Heart right ventricle (tissue), 16 donors: ENCODE measurements at regions not wholly inside any gene's neighbourhood (a gene's known extent, or its start where the extent isn't known, plus 50 kb on each side); places are given as distances from the start of the nearest gene placed in this dataset.

Experiments
- ATAC-seq, 8 donors: fragments of 200-7000 bp; cut with Tn5 transposase; one replicate each; pipeline ENCODE4 v1.9.1; 2020; ENCODE audit warnings: mild to moderate bottlenecking in 8 of 8, moderate library complexity in 8 of 8, moderate number of reproducible peaks in 1 of 8
- DNase-seq, 2 donors: peaks; one replicate each; pipeline ENCODE4 v3.0.0-alpha.2; 2020
- H3K27ac ChIP-seq, 10 donors: fragments of 200-600 bp; sonication (generic) in 2 of 10; one replicate each; pipeline versions ENCODE4 v1.5.0 to v1.8.0; 2020 to 2022; ENCODE audit warnings: mild to moderate bottlenecking in 3 of 10
- H3K27me3 ChIP-seq, 7 donors: fragments of 200-600 bp; one replicate each; pipeline ENCODE4 v1.8.0; 2021 to 2022; ENCODE audit warnings: mild to moderate bottlenecking in 2 of 7
- H3K36me3 ChIP-seq, 9 donors: fragments of 200-600 bp; sonication (generic) in 1 of 9; one replicate each; pipeline versions ENCODE4 v1.5.0 to v1.8.0; 2020 to 2022; ENCODE audit warnings: mild to moderate bottlenecking in 2 of 9
- H3K4me1 ChIP-seq, 9 donors: fragments of 200-600 bp; sonication (generic) in 1 of 9; one replicate each; pipeline versions ENCODE4 v1.5.0 to v1.8.0; 2020 to 2022; ENCODE audit warnings: mild to moderate bottlenecking in 4 of 9
- H3K4me3 ChIP-seq, 10 donors: fragments of 200-600 bp; sonication (generic) in 2 of 10; one replicate each; pipeline versions ENCODE4 v1.5.0 to v1.8.0; 2020 to 2022; ENCODE audit warnings: mild to moderate bottlenecking in 7 of 10, moderate library complexity in 2 of 10
- H3K9me3 ChIP-seq, 11 donors: fragments of 200-600 bp in 10 of 11; sonication (generic) in 2 of 11; one replicate each; pipeline versions ENCODE4 v1.5.0 to v1.8.0; 2013 to 2022; ENCODE audit warnings: mild to moderate bottlenecking in 2 of 11, control low read depth in 1 of 11, moderate library complexity in 1 of 11
- WGBS, 2 donors: extraction: QIAGEN DNeasy Blood & Tissue Kit; methylation state at CpG; one replicate each; pipeline ENCODE4 v1.1.7; 2013; ENCODE audit warnings: inconsistent platforms in 1 of 2; 5-methylcytosine and 5-hydroxymethylcytosine counted together
- intact Hi-C, 10 donors: fragments of 100-400 bp; cut with DNase I; formaldehyde crosslinking; loops; one replicate each; pipeline versions ENCODE4 v1.11.1 to v1.14.2; 2022
- TF ChIP-seq, protein P1 (sequence below), 9 donors: fragments of 200-600 bp; sonication (generic) in 2 of 9; IDR thresholded peaks; one replicate each; pipeline versions ENCODE4 v1.5.0 to v1.8.0; 2021 to 2022; ENCODE audit warnings: antibody characterized with exemption in 9 of 9, mild to moderate bottlenecking in 5 of 9, moderate library complexity in 1 of 9
- donor health status: Arrhythmogenic right ventricular cardiomyopathy.
- donor health status: ischemic (EF 13 %, LVEDD 7.1; RV severe dilation, severe dysfunction).
- donor health status: healthy with polysubstance abuse.
- donor health status: DM: no; HTN: yes; CAD: no.
- donor health status: DM: no; HTN: no; CAD: no.
- donor health status: ischemic (EF 25% LVEDD 6.9; RV normal size, moderate dysfunction).
- donor health status: ischemic (EF 25% LVEDD 5.7; RV mildly dilated, moderate dysfunction).
- donor health status: healthy.
- donor health status: DM: yes; HTN: yes; CAD: no.
- donor health status: Ischemic cardiomyopathy.
- donor health status: ischemic (EF 35%, LVEDD 5.7; RV mildly dilated, moderate dysfunction).
- donor health status: nonischemic (EF 11% LVEDD 7.7; RV severe dilation, severe dysfunction).
- donor health status: DM: yes; HTN: yes; CAD: no.
- donor health status: PGD.
- donor health status: ischemic (EF 29% LVEDD 5.4; RV normal size, mild dysfunction).
- donor health status: nonischemic (EF 23%, LVEDD 6.1; RV moderate dilation, normal function).

DNA sequence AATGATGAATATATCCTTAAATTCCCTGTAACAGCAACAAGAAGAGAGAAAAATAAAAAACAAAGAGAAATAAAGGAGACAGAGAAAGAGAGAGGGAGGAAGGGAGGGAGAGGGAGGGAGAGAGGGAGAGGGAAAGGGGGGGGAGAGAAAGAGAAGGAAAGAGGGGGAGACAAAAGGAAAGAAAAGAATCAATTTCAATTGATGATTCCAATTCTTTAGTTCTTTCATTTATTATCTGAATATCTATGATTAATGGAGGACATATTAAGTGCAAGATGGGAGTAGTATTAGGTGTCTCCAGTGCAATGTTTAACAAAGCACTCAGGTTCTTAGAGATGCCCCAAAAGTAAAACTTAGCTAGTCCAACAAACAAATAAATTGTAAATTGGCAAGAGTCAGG lies 97.2 kb upstream of the DPP10 start:
- TF ChIP-seq, protein P1, sequence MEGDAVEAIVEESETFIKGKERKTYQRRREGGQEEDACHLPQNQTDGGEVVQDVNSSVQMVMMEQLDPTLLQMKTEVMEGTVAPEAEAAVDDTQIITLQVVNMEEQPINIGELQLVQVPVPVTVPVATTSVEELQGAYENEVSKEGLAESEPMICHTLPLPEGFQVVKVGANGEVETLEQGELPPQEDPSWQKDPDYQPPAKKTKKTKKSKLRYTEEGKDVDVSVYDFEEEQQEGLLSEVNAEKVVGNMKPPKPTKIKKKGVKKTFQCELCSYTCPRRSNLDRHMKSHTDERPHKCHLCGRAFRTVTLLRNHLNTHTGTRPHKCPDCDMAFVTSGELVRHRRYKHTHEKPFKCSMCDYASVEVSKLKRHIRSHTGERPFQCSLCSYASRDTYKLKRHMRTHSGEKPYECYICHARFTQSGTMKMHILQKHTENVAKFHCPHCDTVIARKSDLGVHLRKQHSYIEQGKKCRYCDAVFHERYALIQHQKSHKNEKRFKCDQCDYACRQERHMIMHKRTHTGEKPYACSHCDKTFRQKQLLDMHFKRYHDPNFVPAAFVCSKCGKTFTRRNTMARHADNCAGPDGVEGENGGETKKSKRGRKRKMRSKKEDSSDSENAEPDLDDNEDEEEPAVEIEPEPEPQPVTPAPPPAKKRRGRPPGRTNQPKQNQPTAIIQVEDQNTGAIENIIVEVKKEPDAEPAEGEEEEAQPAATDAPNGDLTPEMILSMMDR (IDR thresholded peaks at IDR 0.05) = no peak
- no peaks in the 10 kb centered on the region for H3K9me3 ChIP-seq
- intact Hi-C loops = no loop called here
- H3K27me3 ChIP-seq = peaks cover 0 to 8% (median 0%) of the 10 kb centered on the region in 7 donors
- no peak for ATAC-seq
- no peak for DNase-seq
- H3K4me1 ChIP-seq = no peaks in the 10 kb centered on the region
- no peak overlapping the region for H3K4me3 ChIP-seq
- no peak overlapping the region for H3K27ac ChIP-seq
- H3K36me3 ChIP-seq = no peaks in the 10 kb centered on the region

DNA sequence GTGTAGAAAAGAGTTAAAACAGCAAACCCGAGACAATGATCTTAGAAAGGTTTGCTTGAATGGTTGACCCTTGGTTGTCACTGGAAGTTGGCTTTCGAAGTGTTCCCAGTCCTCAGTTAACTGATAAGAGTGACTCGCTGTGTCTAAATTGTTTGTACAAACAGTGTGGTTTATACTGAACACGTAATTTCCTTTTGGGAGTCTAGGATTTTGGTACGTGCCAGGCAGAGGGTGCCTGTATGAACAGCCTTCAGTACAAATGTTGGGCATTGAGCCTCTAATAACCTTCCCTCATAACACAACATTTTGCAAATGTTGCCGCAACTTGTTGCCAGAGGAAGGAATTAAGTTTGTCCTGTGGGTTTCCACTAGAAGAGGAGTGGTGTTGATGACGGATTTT lies 95.8 kb upstream of the DPP10 start:
- H3K27me3 ChIP-seq = peaks cover 0 to 8% (median 0%) of the 10 kb centered on the region in 7 donors
- no peaks in the 10 kb centered on the region for H3K4me1 ChIP-seq
- peaks cover 0 to 6% (median 0%) of the 10 kb centered on the region in 11 donors for H3K9me3 ChIP-seq
- TF ChIP-seq, protein P1 (IDR thresholded peaks at IDR 0.05) = no peak
- peak in 1 of 8 donors; percentile 46 for ATAC-seq
- no peaks in the 10 kb centered on the region for H3K36me3 ChIP-seq
- DNase-seq = no peak
- WGBS, 2 donors = 55 to 58% methylated on average over 7 of the region's 7 CpGs
- H3K4me3 ChIP-seq = no peak overlapping the region
- intact Hi-C loops = no loop called here
- no peak overlapping the region for H3K27ac ChIP-seq

DNA sequence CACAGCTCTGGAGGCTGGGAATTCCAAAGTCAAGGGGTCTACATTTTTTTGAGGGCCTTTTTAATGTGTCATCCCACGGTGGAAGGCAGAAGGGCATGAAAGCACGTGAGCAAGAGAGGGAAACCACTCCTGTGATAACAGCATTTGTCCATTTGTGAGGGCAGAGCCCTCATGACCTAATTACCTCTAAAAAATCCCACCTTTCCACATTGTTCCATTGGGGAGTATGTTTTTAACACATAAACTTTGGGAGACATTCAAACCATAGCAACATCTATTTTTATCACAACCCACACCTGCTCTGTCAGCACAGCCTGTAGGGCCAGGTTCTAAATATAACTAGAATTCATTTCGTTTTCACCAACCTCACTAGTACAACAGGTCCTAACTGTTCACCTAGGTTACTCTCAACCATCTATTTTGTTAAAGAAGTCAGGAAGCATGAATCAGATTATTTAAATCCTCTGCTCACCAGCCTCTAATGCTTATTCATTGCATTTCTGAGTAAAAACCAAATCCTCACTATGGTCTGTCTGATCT lies 92.2 kb upstream of the DPP10 start:
- no peak for DNase-seq
- Histone ChIP-seq H3K27me3 (no peaks in the 10 kb centered on the region), H3K9me3 (peaks cover 0 to 6% (median 0%) of the 10 kb centered on the region in 11 donors), H3K27ac (no peak overlapping the region), H3K4me3 (no peak overlapping the region), H3K36me3 (no peaks in the 10 kb centered on the region), H3K4me1 (no peaks in the 10 kb centered on the region)
- no peak for ATAC-seq
- intact Hi-C loops = no loop called here
- TF ChIP-seq, protein P1 (IDR thresholded peaks at IDR 0.05) = no peak
- WGBS, 2 donors = 35 to 49% methylated on average over 3 of the region's 3 CpGs

DNA sequence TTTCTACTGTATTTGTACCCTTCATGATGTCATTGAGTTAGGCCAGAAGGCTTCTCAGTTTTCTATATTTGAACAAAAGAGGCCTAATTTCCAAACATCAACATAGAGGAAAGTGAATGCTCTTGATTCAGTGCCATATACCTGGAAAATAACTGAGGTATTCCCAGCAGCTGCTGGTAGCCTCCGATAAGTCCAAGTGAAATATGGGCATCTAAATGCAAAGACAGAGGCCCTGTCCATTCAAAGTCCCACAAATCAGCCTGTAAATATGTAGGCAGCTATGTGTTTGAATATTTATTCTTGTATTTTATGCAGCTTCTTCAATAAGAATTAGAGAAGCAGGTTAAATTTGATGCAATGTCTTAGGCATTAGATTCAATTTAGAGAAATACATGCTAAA lies 89.5 kb upstream of the DPP10 start:
- Histone ChIP-seq H3K4me1 (no peaks in the 10 kb centered on the region), H3K27me3 (no peaks in the 10 kb centered on the region), H3K4me3 (no peak overlapping the region), H3K36me3 (no peaks in the 10 kb centered on the region), H3K27ac (no peak overlapping the region), H3K9me3 (peaks cover 0 to 6% (median 0%) of the 10 kb centered on the region in 11 donors)
- DNase-seq = no peak
- 85 to 92% methylated on average over 1 of the region's 1 CpG for WGBS, 2 donors
- no peak for ATAC-seq
- intact Hi-C loops = no loop called here
- TF ChIP-seq, protein P1 (IDR thresholded peaks at IDR 0.05) = no peak
